Tibial nerve (tissue), 4 donors: ENCODE measurements at regions not wholly inside any gene's neighbourhood (a gene's known extent, or its start where the extent isn't known, plus 50 kb on each side); places are given as distances from the start of the nearest gene placed in this dataset.

Experiments
- DNase-seq, 2 donors: peaks; one replicate each; pipeline ENCODE4 v3.0.0-alpha.2; 2019; ENCODE audit warnings: low spot score in 2 of 2
- H3K27ac ChIP-seq, 4 donors: fragments of 200-600 bp; sonication (generic) in 3 of 4; one replicate each; pipeline ENCODE4 v1.5.1; 2017 to 2019; ENCODE audit warnings: mild to moderate bottlenecking in 1 of 4
- H3K27me3 ChIP-seq, 2 donors: fragments of 200-600 bp; sonication (generic) in 1 of 2; one replicate each; pipeline versions ENCODE4 v1.5.1 to v1.6.0; 2017 to 2019
- H3K36me3 ChIP-seq, 3 donors: fragments of 200-600 bp; sonication (generic); one replicate each; pipeline ENCODE4 v1.5.1; 2018 to 2019
- H3K4me1 ChIP-seq, 4 donors: fragments of 200-600 bp; sonication (generic) in 3 of 4; one replicate each; pipeline ENCODE4 v1.5.1; 2017 to 2019
- H3K4me3 ChIP-seq, 4 donors: fragments of 200-600 bp; sonication (generic) in 3 of 4; one replicate each; pipeline ENCODE4 v1.5.1; 2017 to 2019; ENCODE audit warnings: mild to moderate bottlenecking in 1 of 4, moderate library complexity in 1 of 4
- H3K9me3 ChIP-seq, 4 donors: fragments of 200-600 bp; sonication (generic) in 3 of 4; one replicate each; pipeline ENCODE4 v1.5.1; 2017 to 2019
- CTCF ChIP-seq, 5 experiments: fragments of 200-600 bp in 3 of 5; fragments of 450-650 bp in 2 of 5; sonication (generic) in 3 of 5; IDR thresholded peaks; one replicate each; pipeline ENCODE4 v1.5.1; 2016 to 2019; ENCODE audit warnings: antibody characterized with exemption in 5 of 5, mild to moderate bottlenecking in 3 of 5, moderate library complexity in 2 of 5
- EP300 ChIP-seq, 2 donors: sonication (generic); formaldehyde crosslinking; IDR thresholded peaks; one replicate each; pipeline ENCODE4 v1.6.1; 2017; ENCODE audit warnings: antibody characterized with exemption in 2 of 2, mild to moderate bottlenecking in 1 of 2
- POLR2A ChIP-seq, 2 donors: fragments of 450-650 bp; IDR thresholded peaks; one replicate each; pipeline ENCODE4 v1.6.1; 2017; ENCODE audit warnings: antibody characterized with exemption in 2 of 2, mild to moderate bottlenecking in 2 of 2, moderate library complexity in 2 of 2
- WGBS, 2 donors: methylation state at CpG; one replicate each; pipeline ENCODE4 v1.1.5; 2018; 5-methylcytosine and 5-hydroxymethylcytosine counted together

DNA sequence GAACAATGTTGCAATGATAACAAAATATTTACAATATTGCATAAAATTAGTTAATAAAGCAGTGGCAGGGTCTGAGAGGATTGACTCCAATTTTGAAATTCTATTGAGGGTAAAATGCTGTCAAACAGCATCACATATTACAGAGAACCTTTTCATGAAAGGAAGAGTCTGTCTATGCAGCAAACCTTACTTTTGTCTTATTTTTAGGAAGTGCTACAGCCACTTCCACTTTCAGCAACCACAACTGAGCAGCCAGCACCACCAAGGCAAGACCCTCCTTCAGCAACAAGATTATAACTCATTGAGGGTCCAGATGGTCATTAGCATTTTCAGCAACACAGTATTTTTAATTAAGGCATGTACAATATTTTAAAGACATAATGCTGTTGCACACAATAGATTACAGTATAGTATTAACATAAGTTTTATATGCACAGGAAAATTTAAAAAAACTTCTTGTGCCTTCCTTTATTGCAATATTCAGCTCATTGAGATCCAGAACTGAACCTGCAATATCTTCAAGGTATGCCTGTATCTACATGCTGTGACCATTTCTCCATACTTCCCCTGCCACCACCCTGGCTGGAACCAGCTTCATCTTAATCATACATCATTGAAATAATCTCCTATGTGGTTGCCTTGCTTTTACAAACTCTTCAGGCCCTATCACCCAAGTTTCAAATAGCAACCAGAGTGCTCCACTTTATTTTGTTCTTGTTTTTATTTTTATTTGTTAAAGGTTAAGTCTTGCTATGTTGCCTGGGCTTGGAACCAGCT lies 711.2 kb downstream of the KCNA4 start:
- H3K27me3 ChIP-seq: no peaks in the 10 kb centered on the region
- H3K36me3 ChIP-seq: no peaks in the 10 kb centered on the region
- no peaks in the 10 kb centered on the region for H3K4me1 ChIP-seq
- no peak for TF ChIP-seq CTCF (IDR thresholded peaks at IDR 0.05)
- TF ChIP-seq EP300 (IDR thresholded peaks at IDR 0.05): no peak
- TF ChIP-seq POLR2A (IDR thresholded peaks at IDR 0.05): no peak
- no peak for DNase-seq
- H3K27ac ChIP-seq: no peak overlapping the region
- H3K4me3 ChIP-seq: no peak overlapping the region
- H3K9me3 ChIP-seq: no peaks in the 10 kb centered on the region

- TF ChIP-seq CTCF (IDR thresholded peaks at IDR 0.05) (no peak), EP300 (IDR thresholded peaks at IDR 0.05) (no peak)
- no peak overlapping the region for H3K27ac ChIP-seq
- H3K9me3 ChIP-seq: no peaks in the 10 kb centered on the region
- H3K4me1 ChIP-seq: no peaks in the 10 kb centered on the region
- H3K4me3 ChIP-seq: no peak overlapping the region
- no peak for DNase-seq
- 49 to 62% methylated on average over 3 of the region's 3 CpGs for WGBS, 2 donors
- H3K36me3 ChIP-seq: no peaks in the 10 kb centered on the region
- H3K27me3 ChIP-seq: no peaks in the 10 kb centered on the region
These were observed 716.4 kb downstream of the KCNA4 start for GRCh38 chr11:29300420-29300819.

DNA sequence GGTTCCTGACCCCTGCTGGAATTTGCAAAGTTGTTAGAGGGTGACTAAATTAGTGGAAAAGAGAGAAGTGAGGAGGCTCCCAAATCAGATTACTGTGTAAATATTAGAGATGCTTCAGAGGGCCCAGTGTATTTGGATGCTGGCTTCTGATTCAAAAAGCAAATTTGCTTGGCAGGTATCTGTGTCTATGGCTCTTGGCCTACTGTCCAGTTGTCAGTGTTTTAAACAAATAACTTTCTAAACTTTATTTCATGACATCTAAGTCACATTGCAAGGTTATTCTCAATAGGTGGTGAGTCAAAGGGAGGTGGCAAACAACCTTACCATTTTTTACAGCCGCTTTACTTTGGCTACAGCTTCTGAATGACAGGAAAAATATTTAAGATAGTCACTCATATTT lies 720.1 kb downstream of the KCNA4 start:
- 92 to 94% methylated on average over 1 of the region's 1 CpG for WGBS, 2 donors
- H3K4me1 ChIP-seq: no peaks in the 10 kb centered on the region
- TF ChIP-seq EP300 (IDR thresholded peaks at IDR 0.05): no peak
- no peak for TF ChIP-seq POLR2A (IDR thresholded peaks at IDR 0.05)
- TF ChIP-seq CTCF (IDR thresholded peaks at IDR 0.05): no peak

GRCh38 chr11:29293825-29294224 lies 723.0 kb downstream of the KCNA4 start:
- no peaks in the 10 kb centered on the region for H3K9me3 ChIP-seq
- TF ChIP-seq CTCF (IDR thresholded peaks at IDR 0.05) (no peak), EP300 (IDR thresholded peaks at IDR 0.05) (no peak), POLR2A (IDR thresholded peaks at IDR 0.05) (no peak)
- no peaks in the 10 kb centered on the region for H3K36me3 ChIP-seq
- H3K27ac ChIP-seq: no peak overlapping the region
- WGBS, 2 donors: 5 to 8% methylated on average over 3 of the region's 3 CpGs
- no peaks in the 10 kb centered on the region for H3K27me3 ChIP-seq
- DNase-seq: no peak
- no peak overlapping the region for H3K4me3 ChIP-seq
- H3K4me1 ChIP-seq: no peaks in the 10 kb centered on the region

More for the DNA sequence above, 720.1 kb downstream of the KCNA4 start:
- no peak overlapping the region for H3K27ac ChIP-seq
- H3K27me3 ChIP-seq: no peaks in the 10 kb centered on the region
- H3K36me3 ChIP-seq: no peaks in the 10 kb centered on the region
- H3K9me3 ChIP-seq: no peaks in the 10 kb centered on the region
- H3K4me3 ChIP-seq: no peak overlapping the region
- no peak for DNase-seq

GRCh38 chr11:29282088-29282487 lies 734.7 kb downstream of the KCNA4 start:
- Histone ChIP-seq H3K27me3 (no peaks in the 10 kb centered on the region), H3K27ac (no peak overlapping the region), H3K4me3 (no peak overlapping the region), H3K36me3 (no peaks in the 10 kb centered on the region), H3K4me1 (no peaks in the 10 kb centered on the region), H3K9me3 (no peaks in the 10 kb centered on the region)
- no peak for DNase-seq
- 35 to 50% methylated on average over 2 of the region's 2 CpGs for WGBS, 2 donors
- TF ChIP-seq EP300 (IDR thresholded peaks at IDR 0.05) (no peak), POLR2A (IDR thresholded peaks at IDR 0.05) (no peak), CTCF (IDR thresholded peaks at IDR 0.05) (no peak)
